ENCODE measurements at regions not wholly inside any gene's neighbourhood (a gene's known extent, or its start where the extent isn't known, plus 50 kb on each side); places are given as distances from the start of the nearest gene placed in this dataset.

- Histone ChIP-seq H3K4me3 (no peak overlapping the region), H3K9me2 (ENCODE audit: insufficient read depth) (no peaks in the 10 kb centered on the region; the same call in 1 of the 2 replicates), H3K9me3 (ENCODE audit: insufficient read depth, low read depth) (no peaks in the 10 kb centered on the region), H3K36me3 (ENCODE audit: low read depth) (no peaks in the 10 kb centered on the region), H3K4me2 (no peak overlapping the region), H3K79me2 (ENCODE audit: low read depth) (no peaks in the 10 kb centered on the region), H3F3A (ENCODE audit: insufficient read depth, low read depth) (no peaks in the 10 kb centered on the region), H3K27me3 (ENCODE audit: insufficient read depth, low read depth) (no peaks in the 10 kb centered on the region), H3K27ac (no peak overlapping the region), H4K20me1 (ENCODE audit: insufficient read depth) (no peaks in the 10 kb centered on the region), H3K4me1 (replicated peaks; ENCODE audit: insufficient read depth) (no peaks in the 10 kb centered on the region), H2AFZ (no peak overlapping the region)
- ChIA-PET POLR2A (ENCODE audit: unreplicated experiment) (no interaction called here), CTCF (no interaction called here)
- DNase-seq, result no peak
- BruUV-seq (replicated peaks), result no TSS peak
- intact Hi-C loops (cut with micrococcal nuclease; ENCODE audit: unreplicated experiment), result no loop called here
- TF ChIP-seq, protein P1, sequence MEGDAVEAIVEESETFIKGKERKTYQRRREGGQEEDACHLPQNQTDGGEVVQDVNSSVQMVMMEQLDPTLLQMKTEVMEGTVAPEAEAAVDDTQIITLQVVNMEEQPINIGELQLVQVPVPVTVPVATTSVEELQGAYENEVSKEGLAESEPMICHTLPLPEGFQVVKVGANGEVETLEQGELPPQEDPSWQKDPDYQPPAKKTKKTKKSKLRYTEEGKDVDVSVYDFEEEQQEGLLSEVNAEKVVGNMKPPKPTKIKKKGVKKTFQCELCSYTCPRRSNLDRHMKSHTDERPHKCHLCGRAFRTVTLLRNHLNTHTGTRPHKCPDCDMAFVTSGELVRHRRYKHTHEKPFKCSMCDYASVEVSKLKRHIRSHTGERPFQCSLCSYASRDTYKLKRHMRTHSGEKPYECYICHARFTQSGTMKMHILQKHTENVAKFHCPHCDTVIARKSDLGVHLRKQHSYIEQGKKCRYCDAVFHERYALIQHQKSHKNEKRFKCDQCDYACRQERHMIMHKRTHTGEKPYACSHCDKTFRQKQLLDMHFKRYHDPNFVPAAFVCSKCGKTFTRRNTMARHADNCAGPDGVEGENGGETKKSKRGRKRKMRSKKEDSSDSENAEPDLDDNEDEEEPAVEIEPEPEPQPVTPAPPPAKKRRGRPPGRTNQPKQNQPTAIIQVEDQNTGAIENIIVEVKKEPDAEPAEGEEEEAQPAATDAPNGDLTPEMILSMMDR (conservative IDR thresholded peaks at IDR 0.05), result no peak
- no peak for TF ChIP-seq EZH2 (IDR thresholded peaks at IDR 0.05; ENCODE audit: low read depth)
Observed at GRCh38 chr13:70366720-70367119, 258.5 kb upstream of the KLHL1 start.

- H2AFZ ChIP-seq, result no peak overlapping the region
- no peak for TF ChIP-seq EZH2 (IDR thresholded peaks at IDR 0.05; ENCODE audit: low read depth)
- TF ChIP-seq, protein P1 (conservative IDR thresholded peaks at IDR 0.05), result no peak
- no peaks in the 10 kb centered on the region for H3K36me3 ChIP-seq (ENCODE audit: low read depth)
- no peak for DNase-seq
- H3K4me1 ChIP-seq (replicated peaks; ENCODE audit: insufficient read depth), result no peaks in the 10 kb centered on the region
- ChIA-PET CTCF (no interaction called here), POLR2A (ENCODE audit: unreplicated experiment) (no interaction called here)
- no peak overlapping the region for H3K4me2 ChIP-seq
- H3K4me3 ChIP-seq, result no peak overlapping the region
- no peaks in the 10 kb centered on the region for H3K9me2 ChIP-seq (ENCODE audit: insufficient read depth)
- H3F3A ChIP-seq (ENCODE audit: insufficient read depth, low read depth), result no peaks in the 10 kb centered on the region
- no peaks in the 10 kb centered on the region for H4K20me1 ChIP-seq (ENCODE audit: insufficient read depth)
- no TSS peak for BruUV-seq (replicated peaks)
- no peaks in the 10 kb centered on the region for H3K27me3 ChIP-seq (ENCODE audit: insufficient read depth, low read depth)
- H3K79me2 ChIP-seq (ENCODE audit: low read depth), result no peaks in the 10 kb centered on the region
- H3K9me3 ChIP-seq (ENCODE audit: insufficient read depth, low read depth), result no peaks in the 10 kb centered on the region
- intact Hi-C loops (cut with micrococcal nuclease; ENCODE audit: unreplicated experiment), result no loop called here
- no peak overlapping the region for H3K27ac ChIP-seq
Observed at GRCh38 chr13:70363991-70364390, 255.7 kb upstream of the KLHL1 start.

DNA sequence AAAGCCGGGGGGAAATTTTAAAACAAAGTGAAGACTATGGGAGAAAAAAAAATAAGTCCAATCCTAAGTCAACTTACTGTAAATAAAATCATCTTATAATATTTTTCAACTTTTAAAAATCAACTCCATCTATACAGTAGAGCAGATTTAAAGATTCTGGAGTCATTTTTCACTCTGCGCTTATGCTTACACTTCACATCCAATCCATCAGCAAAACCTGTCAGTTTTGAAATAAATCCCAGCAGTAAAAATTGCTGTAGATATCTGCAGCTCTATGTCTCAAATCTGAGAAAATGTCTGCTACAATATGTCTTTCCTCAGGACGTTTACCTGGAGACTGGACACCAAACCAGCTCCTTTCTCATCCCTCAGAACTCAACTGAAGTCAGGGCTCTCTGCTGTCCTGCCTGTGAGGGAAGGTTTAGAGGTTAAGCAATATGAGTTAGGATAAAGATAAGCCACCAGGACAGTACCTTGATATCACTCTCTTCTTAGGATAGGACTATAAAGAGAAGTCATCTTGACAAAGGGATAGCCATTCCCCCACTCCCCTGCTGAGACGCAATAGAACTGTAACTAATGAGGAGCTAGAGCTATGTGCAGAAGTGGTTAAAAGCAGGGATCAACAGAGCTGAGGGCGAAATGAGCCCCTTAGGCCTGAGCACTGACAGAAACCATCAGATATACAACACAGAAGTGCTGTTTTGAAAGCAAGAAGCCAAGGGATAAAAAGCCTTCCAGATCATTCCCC is 254.7 kb upstream of the KLHL1 start:
- Histone ChIP-seq H3K27me3 (ENCODE audit: insufficient read depth, low read depth) (no peaks in the 10 kb centered on the region), H3K36me3 (ENCODE audit: low read depth) (no peaks in the 10 kb centered on the region), H3F3A (ENCODE audit: insufficient read depth, low read depth) (no peaks in the 10 kb centered on the region), H4K20me1 (ENCODE audit: insufficient read depth) (no peaks in the 10 kb centered on the region), H3K79me2 (ENCODE audit: low read depth) (no peaks in the 10 kb centered on the region), H3K9me3 (ENCODE audit: insufficient read depth, low read depth) (no peaks in the 10 kb centered on the region), H3K9me2 (ENCODE audit: insufficient read depth) (no peaks in the 10 kb centered on the region), H3K27ac (no peak overlapping the region), H2AFZ (no peak overlapping the region), H3K4me2 (no peak overlapping the region), H3K4me3 (no peak overlapping the region), H3K4me1 (replicated peaks; ENCODE audit: insufficient read depth) (no peaks in the 10 kb centered on the region)
- TF ChIP-seq, protein P1 (conservative IDR thresholded peaks at IDR 0.05), result no peak
- no peak for TF ChIP-seq EZH2 (IDR thresholded peaks at IDR 0.05; ENCODE audit: low read depth)
- intact Hi-C loops (cut with micrococcal nuclease; ENCODE audit: unreplicated experiment), result no loop called here
- CTCF ChIA-PET, result no interaction called here
- no peak for DNase-seq
- BruUV-seq (replicated peaks), result no TSS peak
- POLR2A ChIA-PET (ENCODE audit: unreplicated experiment), result no interaction called here

Measured in PC-9 (cell line).